Chondrocyte (in vitro differentiated cells): ENCODE measurements at regions not wholly inside any gene's neighbourhood (a gene's known extent, or its start where the extent isn't known, plus 50 kb on each side); places are given as distances from the start of the nearest gene placed in this dataset.

Experiments used
- DNase-seq: peaks from one replicate; pipeline ENCODE4 v3.0.0; 2021; ENCODE audit warnings: mixed read lengths, low spot score
- H3K27ac Mint-ChIP-seq: one replicate; pipeline ENCODE4 v1.8.0; 2021; ENCODE audit warnings: mild to moderate bottlenecking, moderate library complexity, mixed read lengths; ENCODE audit not compliant: unreplicated experiment
- H3K27me3 Mint-ChIP-seq: 2 replicates; pipeline ENCODE4 v1.8.0; 2021; ENCODE audit warnings: low read depth, mixed read lengths
- H3K36me3 Mint-ChIP-seq: 2 replicates; pipeline ENCODE4 v1.8.0; 2021; ENCODE audit warnings: low read depth, mixed read lengths
- H3K4me1 Mint-ChIP-seq: 2 replicates; pipeline ENCODE4 v1.8.0; 2021; ENCODE audit warnings: low read depth, mild to moderate bottlenecking, mixed read lengths
- H3K4me3 Mint-ChIP-seq: one replicate; pipeline ENCODE4 v1.8.0; 2021; ENCODE audit warnings: mild to moderate bottlenecking, moderate library complexity, mixed read lengths; ENCODE audit not compliant: unreplicated experiment
- H3K9me3 Mint-ChIP-seq: 2 replicates; pipeline ENCODE4 v1.8.0; 2021; ENCODE audit warnings: low read depth, mixed read lengths
- TF ChIP-seq, protein P1 (sequence below): fragments of 200-600 bp; sonication (generic); IDR thresholded peaks from 2 replicates; pipeline ENCODE4 v1.5.0; 2021; ENCODE audit warnings: antibody characterized with exemption, mild to moderate bottlenecking, moderate library complexity

DNA sequence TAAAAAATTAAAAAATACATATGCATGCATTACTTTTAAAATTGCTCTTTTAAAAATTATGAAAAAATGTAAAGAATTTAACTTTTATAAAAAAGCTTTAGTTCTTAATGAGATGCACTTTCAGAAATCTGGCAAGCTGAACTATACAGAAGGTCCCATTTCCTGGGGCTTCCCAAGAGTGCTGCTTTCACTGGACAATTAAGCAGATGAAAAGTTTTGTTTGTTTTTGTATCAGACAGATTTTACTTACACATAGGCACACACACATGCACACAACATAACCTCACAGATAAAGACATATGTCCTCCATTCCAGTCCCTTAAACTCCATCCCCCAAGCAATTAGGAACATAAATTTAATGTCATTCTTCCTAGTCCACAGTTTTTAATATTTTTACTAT lies 402.3 kb upstream of the ASIC2 start:
- Mint-ChIP-seq H3K27ac (no peak overlapping the region), H3K27me3 (no peaks in the 10 kb centered on the region), H3K36me3 (no peaks in the 10 kb centered on the region), H3K4me1 (no peaks in the 10 kb centered on the region), H3K9me3 (no peaks in the 10 kb centered on the region), H3K4me3 (no peak overlapping the region)
- no peak for DNase-seq
- TF ChIP-seq, protein P1, sequence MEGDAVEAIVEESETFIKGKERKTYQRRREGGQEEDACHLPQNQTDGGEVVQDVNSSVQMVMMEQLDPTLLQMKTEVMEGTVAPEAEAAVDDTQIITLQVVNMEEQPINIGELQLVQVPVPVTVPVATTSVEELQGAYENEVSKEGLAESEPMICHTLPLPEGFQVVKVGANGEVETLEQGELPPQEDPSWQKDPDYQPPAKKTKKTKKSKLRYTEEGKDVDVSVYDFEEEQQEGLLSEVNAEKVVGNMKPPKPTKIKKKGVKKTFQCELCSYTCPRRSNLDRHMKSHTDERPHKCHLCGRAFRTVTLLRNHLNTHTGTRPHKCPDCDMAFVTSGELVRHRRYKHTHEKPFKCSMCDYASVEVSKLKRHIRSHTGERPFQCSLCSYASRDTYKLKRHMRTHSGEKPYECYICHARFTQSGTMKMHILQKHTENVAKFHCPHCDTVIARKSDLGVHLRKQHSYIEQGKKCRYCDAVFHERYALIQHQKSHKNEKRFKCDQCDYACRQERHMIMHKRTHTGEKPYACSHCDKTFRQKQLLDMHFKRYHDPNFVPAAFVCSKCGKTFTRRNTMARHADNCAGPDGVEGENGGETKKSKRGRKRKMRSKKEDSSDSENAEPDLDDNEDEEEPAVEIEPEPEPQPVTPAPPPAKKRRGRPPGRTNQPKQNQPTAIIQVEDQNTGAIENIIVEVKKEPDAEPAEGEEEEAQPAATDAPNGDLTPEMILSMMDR, result no peak

DNA sequence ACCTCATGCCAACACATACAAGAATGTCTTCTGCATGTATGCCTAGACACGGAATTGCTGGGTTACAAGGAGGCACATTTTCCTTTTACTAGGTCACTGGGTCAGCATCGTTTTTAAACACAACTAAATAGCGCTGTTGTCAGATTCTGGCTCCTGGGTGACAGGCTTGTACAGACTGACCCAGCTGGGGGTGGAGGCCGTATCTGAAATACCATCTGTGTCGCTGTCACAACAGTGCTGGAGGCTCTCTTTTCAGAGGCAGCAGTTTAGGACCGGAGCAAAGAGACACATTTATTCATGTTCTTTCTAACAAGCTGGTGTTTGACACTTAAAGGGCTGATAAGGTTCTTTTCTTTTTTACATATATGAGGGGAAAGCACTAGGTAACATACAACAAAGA lies 403.0 kb upstream of the ASIC2 start:
- Mint-ChIP-seq H3K9me3 (no peaks in the 10 kb centered on the region), H3K36me3 (no peaks in the 10 kb centered on the region), H3K4me1 (no peaks in the 10 kb centered on the region), H3K27me3 (no peaks in the 10 kb centered on the region), H3K27ac (no peak overlapping the region), H3K4me3 (no peak overlapping the region)
- TF ChIP-seq, protein P1, result no peak
- DNase-seq, result no peak

DNA sequence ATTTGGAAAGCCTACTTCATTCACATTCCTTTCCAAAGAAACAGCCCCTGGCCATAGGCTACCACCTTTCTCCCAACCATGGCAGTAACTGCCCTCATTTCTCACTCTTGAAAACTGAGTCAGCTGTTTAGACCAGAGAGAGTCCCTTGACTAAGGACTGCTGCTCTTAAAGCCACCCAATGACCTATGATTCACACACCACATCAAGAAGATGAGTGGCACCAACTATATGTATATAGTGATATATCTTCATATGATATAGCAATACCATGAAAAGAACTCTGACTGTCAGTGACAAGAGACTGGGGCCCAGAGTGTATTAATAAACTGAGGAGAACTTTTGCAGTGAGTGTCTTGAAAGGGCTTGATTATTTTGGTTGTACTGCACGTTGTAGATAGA lies 404.5 kb upstream of the ASIC2 start:
- H3K9me3 Mint-ChIP-seq, result no peaks in the 10 kb centered on the region
- H3K27me3 Mint-ChIP-seq, result no peaks in the 10 kb centered on the region
- H3K36me3 Mint-ChIP-seq, result no peaks in the 10 kb centered on the region
- no peak overlapping the region for H3K27ac Mint-ChIP-seq
- TF ChIP-seq, protein P1, result no peak
- no peaks in the 10 kb centered on the region for H3K4me1 Mint-ChIP-seq
- no peak for DNase-seq
- H3K4me3 Mint-ChIP-seq, result no peak overlapping the region

DNA sequence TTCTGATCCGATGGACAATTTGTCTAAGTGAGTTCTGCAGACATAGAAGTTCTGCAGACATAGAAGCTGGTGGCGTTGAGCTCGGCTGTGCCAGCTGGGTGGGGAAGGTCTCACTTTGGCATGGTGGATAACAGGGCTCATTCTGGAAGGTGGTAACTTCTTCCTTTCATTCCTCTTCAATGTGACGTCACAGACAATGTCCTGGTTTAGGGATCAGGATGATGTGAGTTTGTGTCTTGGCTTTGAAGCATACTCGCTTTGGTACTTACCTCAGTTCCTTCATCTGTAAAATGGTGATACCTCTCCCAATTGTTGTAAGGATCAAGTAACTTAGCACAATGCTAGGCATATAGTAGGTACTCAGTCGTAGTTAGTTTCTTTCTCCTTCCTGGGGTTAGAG lies 408.8 kb upstream of the ASIC2 start:
- Mint-ChIP-seq H3K9me3 (peaks cover 2% of the 10 kb centered on the region), H3K36me3 (no peaks in the 10 kb centered on the region), H3K27me3 (no peaks in the 10 kb centered on the region), H3K4me3 (no peak overlapping the region), H3K4me1 (no peaks in the 10 kb centered on the region), H3K27ac (no peak overlapping the region)
- TF ChIP-seq, protein P1, result no peak
- DNase-seq, result no peak

DNA sequence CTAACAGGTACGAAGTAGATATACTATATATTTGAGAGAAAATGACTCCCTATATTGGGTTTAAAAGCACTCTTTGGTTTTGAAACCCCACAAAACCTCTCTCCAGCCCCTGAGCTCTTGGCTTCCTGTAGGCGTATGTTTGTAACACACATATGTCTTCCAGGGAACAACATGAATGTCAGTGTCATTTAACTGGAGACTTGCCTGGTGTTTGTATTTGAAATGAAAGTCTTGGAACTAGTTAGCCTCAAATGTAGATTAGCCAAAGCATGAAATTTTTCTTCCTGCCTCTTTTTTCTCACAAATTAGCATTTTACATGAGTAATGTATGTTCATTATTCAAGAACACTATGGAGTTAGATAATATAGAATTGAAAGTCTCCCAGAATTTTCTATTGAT lies 411.8 kb upstream of the ASIC2 start:
- Mint-ChIP-seq H3K4me1 (no peaks in the 10 kb centered on the region), H3K4me3 (no peak overlapping the region), H3K36me3 (no peaks in the 10 kb centered on the region), H3K9me3 (peaks cover 2% of the 10 kb centered on the region), H3K27me3 (no peaks in the 10 kb centered on the region), H3K27ac (no peak overlapping the region)
- DNase-seq, result no peak
- TF ChIP-seq, protein P1, result no peak
